PFSK-1 (cell line): ENCODE measurements at regions not wholly inside any gene's neighbourhood (a gene's known extent, or its start where the extent isn't known, plus 50 kb on each side); places are given as distances from the start of the nearest gene placed in this dataset.

ENCODE experiments used
- FOXP2 ChIP-seq: optimal IDR thresholded peaks from 2 replicates; pipeline ENCODE3; 2011; ENCODE audit warnings: borderline replicate concordance, control low read depth, inconsistent platforms; ENCODE audit not compliant: insufficient read depth; ENCODE audit errors: extremely low read length, extremely low read depth
- POLR2AphosphoS5 ChIP-seq: IDR thresholded peaks from 2 replicates; pipeline ENCODE4 v1.6.1; 2012; ENCODE audit warnings: low read depth, mild to moderate bottlenecking, control low read depth, low read length, moderate library complexity
- SIN3A ChIP-seq: IDR thresholded peaks from 2 replicates; pipeline ENCODE4 v1.6.1; 2012; ENCODE audit warnings: mild to moderate bottlenecking, low read length, moderate library complexity, borderline replicate concordance; ENCODE audit not compliant: insufficient read depth
- TAF1 ChIP-seq: IDR thresholded peaks from 2 replicates; pipeline ENCODE4 v1.6.1; 2012; ENCODE audit warnings: low read length, control low read depth, borderline replicate concordance; ENCODE audit not compliant: insufficient read depth
- TF ChIP-seq, protein P1 (sequence below), 2 experiments: IDR thresholded peaks; 2 replicates each; pipeline versions ENCODE4 v1.6.1 to v1.8.0; 2011 to 2012; ENCODE audit warnings: low read depth in 2 of 2, low read length in 2 of 2, control low read depth in 1 of 2, inconsistent platforms in 1 of 2, mild to moderate bottlenecking in 1 of 2, moderate library complexity in 1 of 2; ENCODE audit not compliant: insufficient read depth in 1 of 2

DNA sequence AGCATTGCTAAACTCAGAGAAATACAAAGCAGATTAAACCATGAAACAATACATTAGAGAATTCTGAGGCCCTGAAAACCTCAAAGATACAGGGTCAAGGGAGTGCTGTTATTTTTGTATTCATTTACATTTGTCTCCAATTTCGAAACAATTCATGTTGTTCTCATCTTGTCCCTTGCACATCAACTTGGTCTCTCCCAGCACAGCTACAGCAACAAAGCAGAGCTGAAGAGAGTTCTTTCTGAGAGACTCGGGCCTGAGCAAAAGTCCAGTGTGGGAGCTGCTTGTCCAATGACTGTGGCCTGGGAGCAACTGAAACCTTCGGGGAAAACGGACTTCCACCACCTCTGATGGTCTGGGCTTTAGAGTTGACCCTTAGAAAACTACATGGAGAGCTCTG is 79.4 kb upstream of the CDKN3 start:
- no peak for TF ChIP-seq POLR2AphosphoS5
- no peak for TF ChIP-seq FOXP2
- no peak for TF ChIP-seq TAF1
- no peak for TF ChIP-seq SIN3A
- TF ChIP-seq, protein P1, sequence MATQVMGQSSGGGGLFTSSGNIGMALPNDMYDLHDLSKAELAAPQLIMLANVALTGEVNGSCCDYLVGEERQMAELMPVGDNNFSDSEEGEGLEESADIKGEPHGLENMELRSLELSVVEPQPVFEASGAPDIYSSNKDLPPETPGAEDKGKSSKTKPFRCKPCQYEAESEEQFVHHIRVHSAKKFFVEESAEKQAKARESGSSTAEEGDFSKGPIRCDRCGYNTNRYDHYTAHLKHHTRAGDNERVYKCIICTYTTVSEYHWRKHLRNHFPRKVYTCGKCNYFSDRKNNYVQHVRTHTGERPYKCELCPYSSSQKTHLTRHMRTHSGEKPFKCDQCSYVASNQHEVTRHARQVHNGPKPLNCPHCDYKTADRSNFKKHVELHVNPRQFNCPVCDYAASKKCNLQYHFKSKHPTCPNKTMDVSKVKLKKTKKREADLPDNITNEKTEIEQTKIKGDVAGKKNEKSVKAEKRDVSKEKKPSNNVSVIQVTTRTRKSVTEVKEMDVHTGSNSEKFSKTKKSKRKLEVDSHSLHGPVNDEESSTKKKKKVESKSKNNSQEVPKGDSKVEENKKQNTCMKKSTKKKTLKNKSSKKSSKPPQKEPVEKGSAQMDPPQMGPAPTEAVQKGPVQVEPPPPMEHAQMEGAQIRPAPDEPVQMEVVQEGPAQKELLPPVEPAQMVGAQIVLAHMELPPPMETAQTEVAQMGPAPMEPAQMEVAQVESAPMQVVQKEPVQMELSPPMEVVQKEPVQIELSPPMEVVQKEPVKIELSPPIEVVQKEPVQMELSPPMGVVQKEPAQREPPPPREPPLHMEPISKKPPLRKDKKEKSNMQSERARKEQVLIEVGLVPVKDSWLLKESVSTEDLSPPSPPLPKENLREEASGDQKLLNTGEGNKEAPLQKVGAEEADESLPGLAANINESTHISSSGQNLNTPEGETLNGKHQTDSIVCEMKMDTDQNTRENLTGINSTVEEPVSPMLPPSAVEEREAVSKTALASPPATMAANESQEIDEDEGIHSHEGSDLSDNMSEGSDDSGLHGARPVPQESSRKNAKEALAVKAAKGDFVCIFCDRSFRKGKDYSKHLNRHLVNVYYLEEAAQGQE (IDR thresholded peaks at IDR 0.05; ENCODE audit: insufficient read depth in 1 of 2, low read depth in 2 of 2, low read length in 2 of 2): no peak

DNA sequence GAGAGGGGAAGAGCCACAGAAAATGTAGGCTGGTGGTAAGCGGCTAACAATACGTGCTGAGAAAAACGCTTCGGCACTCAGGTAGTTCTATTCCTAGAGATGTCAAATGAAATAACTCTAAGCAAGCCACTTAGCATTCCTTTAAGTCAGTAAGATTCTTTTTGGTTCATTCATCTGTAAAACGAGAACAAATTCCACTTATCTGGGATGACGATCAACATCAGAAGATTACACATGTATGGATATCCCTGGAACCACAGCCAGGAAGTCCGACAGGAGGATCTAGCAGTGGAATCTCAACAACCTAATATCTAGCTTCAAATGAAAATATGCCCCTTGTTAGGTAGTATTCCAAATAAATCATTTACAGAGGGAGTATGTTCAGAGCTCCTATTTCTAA is 74.6 kb upstream of the CDKN3 start:
- TF ChIP-seq, protein P1 (IDR thresholded peaks at IDR 0.05; ENCODE audit: insufficient read depth in 1 of 2, low read depth in 2 of 2, low read length in 2 of 2): no peak
- no peak for TF ChIP-seq POLR2AphosphoS5
- TF ChIP-seq SIN3A: no peak
- TF ChIP-seq TAF1: no peak
- no peak for TF ChIP-seq FOXP2

- no peak for TF ChIP-seq POLR2AphosphoS5
- no peak for TF ChIP-seq SIN3A
- TF ChIP-seq, protein P1 (IDR thresholded peaks at IDR 0.05; ENCODE audit: insufficient read depth in 1 of 2, low read depth in 2 of 2, low read length in 2 of 2): no peak
- no peak for TF ChIP-seq FOXP2
- no peak for TF ChIP-seq TAF1
Measured at GRCh38 chr14:54322701-54323337, 74.0 kb upstream of the CDKN3 start.

DNA sequence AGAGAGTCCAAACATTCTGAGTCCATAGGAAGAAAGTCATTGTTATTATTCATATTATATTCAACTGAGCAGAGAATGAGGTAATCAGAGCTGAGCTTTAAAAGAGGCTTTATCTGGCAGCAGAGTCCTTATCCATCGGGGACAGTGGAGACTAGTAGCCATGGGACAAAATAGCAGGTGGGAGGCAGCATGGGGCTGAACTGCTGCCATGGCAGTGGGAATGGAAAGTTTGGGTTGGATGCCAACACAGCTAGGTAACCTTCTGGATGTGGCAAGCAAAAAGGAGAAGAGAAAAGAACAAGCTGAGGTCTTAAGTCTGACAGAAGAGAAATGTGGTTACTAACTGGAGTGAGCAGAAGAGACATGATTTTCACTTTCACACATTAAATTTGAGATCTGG is 71.0 kb upstream of the CDKN3 start:
- TF ChIP-seq, protein P1 (IDR thresholded peaks at IDR 0.05; ENCODE audit: insufficient read depth in 1 of 2, low read depth in 2 of 2, low read length in 2 of 2): no peak

DNA sequence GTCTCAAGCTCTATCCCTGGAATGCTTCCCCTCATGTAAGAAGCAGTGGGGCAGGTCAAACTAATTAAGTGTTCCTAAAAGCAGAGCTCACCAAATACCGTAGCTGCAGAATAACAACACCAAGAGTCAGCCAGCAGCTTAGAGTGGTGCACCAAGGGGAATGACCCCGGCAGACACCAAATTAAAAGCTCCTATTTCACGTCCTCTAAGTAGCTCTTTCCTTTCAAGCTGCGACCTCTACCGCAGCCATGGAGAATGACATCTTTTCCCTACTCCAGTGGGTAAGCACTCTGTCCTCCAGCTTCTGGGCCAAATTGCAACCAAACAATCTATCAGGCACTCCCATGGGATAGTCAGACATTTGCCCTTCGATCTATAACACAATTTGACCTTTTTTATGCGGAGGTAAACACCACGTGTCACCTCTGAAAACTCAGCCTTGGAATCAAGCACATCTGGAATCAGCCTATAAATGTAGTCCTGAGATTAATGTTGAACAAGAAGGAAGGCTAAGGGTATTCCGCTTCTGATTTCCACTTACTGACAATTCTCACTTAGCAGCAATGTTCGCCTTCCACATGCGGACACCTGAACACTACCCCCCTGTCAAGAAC is 67.6 kb upstream of the CDKN3 start:
- no peak for TF ChIP-seq FOXP2
- TF ChIP-seq POLR2AphosphoS5: no peak
- no peak for TF ChIP-seq TAF1
- TF ChIP-seq SIN3A: no peak
- TF ChIP-seq, protein P1 (IDR thresholded peaks at IDR 0.05; ENCODE audit: insufficient read depth in 1 of 2, low read depth in 2 of 2, low read length in 2 of 2): no peak
